ENCODE measurements at regions not wholly inside any gene's neighbourhood (a gene's known extent, or its start where the extent isn't known, plus 50 kb on each side); places are given as distances from the start of the nearest gene placed in this dataset.

- no peaks in the 10 kb centered on the region for H3K79me1 ChIP-seq (ENCODE audit: low read depth in 1 of 2, low read length in 2 of 2)
- in situ Hi-C loops (cut with MboI; ENCODE audit: low sequenced_read_pairs): no loop called here
- H2AK9ac ChIP-seq (replicated peaks; ENCODE audit: low read depth, low read length, poor library complexity): no peak overlapping the region
- ATAC-seq (ENCODE audit: low read depth) (no peak), DNase-seq (no peak)
- dilution Hi-C loops (cut with HindIII; ENCODE audit: low sequenced_read_pairs, unreplicated experiment): no loop called here
- H2AFZ ChIP-seq (replicated peaks; ENCODE audit: low read length, poor library complexity): no peak overlapping the region
- H2BK15ac ChIP-seq (ENCODE audit: low read depth, low read length): no peak overlapping the region
- no peak overlapping the region for H4K91ac ChIP-seq (ENCODE audit: insufficient read depth, low read depth, low read length)
- H4K8ac ChIP-seq (ENCODE audit: low read depth in 2 of 2, low read length in 2 of 2): no peak overlapping the region
- H3K56ac ChIP-seq (ENCODE audit: extremely low read depth, insufficient read depth, low read length): no peak overlapping the region
- no peak overlapping the region for H3K27ac ChIP-seq (ENCODE audit: insufficient read depth, low read length)
- POLR2A ChIA-PET (ENCODE audit: unreplicated experiment): no interaction called here
- no peak overlapping the region for H3K18ac ChIP-seq (ENCODE audit: low read depth, low read length)
- H3K4me1 ChIP-seq (ENCODE audit: control insufficient read depth, insufficient read depth, low read length): no peaks in the 10 kb centered on the region
- H3K4me3 ChIP-seq (ENCODE audit: insufficient read depth, low read depth, low read length): no peak overlapping the region
- H3K4me2 ChIP-seq (ENCODE audit: low read depth, low read length): no peak overlapping the region
- H3K9me1 ChIP-seq (ENCODE audit: insufficient read depth, low read length): no peaks in the 10 kb centered on the region
- H3K4ac ChIP-seq (ENCODE audit: low read depth, low read length): no peak overlapping the region
- H2BK120ac ChIP-seq (ENCODE audit: low read depth, low read length): no peak overlapping the region
- intact Hi-C loops (cut with micrococcal nuclease): no loop called here
- H3K23ac ChIP-seq (ENCODE audit: low read depth, low read length): no peak overlapping the region
- H3K9me3 ChIP-seq (ENCODE audit: control insufficient read depth, insufficient read depth, low read length): peaks cover 4% of the 10 kb centered on the region
- H3K36me3 ChIP-seq (ENCODE audit: control insufficient read depth, insufficient read depth, low read length): no peaks in the 10 kb centered on the region
- no peak overlapping the region for H2BK20ac ChIP-seq (ENCODE audit: low read depth, low read length)
- no peak overlapping the region for H4K5ac ChIP-seq (ENCODE audit: low read depth, low read length)
- no peaks in the 10 kb centered on the region for H4K20me1 ChIP-seq (ENCODE audit: insufficient read depth, low read length)
- WGBS, 2 experiments (ENCODE audit: extremely low coverage in 2 of 2, insufficient read length in 1 of 2): no CpG with 5 or more reads among the region's 3 CpGs
- H2AK5ac ChIP-seq (ENCODE audit: low read depth, low read length): no peak overlapping the region
- TF ChIP-seq CHD1 (IDR thresholded peaks at IDR 0.05; ENCODE audit: low read depth, low read length): no peak
- TF ChIP-seq NFE2L2 (IDR thresholded peaks at IDR 0.05; ENCODE audit: low read depth, low read length): no peak
- no peak for TF ChIP-seq CEBPB (IDR thresholded peaks at IDR 0.05; ENCODE audit: low read depth, low read length)
- no peak for TF ChIP-seq POLR2A (IDR thresholded peaks at IDR 0.05; ENCODE audit: low read depth, low read length)
- no peak for TF ChIP-seq MAZ (IDR thresholded peaks at IDR 0.05; ENCODE audit: borderline replicate concordance, low read depth, low read length)
- BruUV-seq (replicated peaks): no TSS peak
- H3K27me3 ChIP-seq (ENCODE audit: control insufficient read depth, insufficient read depth, low read length): no peaks in the 10 kb centered on the region
- no peak overlapping the region for H2BK5ac ChIP-seq (ENCODE audit: low read depth, low read length, poor library complexity, severe bottlenecking)
- no peak overlapping the region for H3K9ac ChIP-seq (ENCODE audit: low read depth, low read length)
- CTCF ChIA-PET: no interaction called here
- H3K14ac ChIP-seq (replicated peaks; ENCODE audit: low read depth, low read length): no peak overlapping the region
Measured at GRCh38 chr10:20726381-20726780, 170.7 kb downstream of the NEBL start.

Data from IMR-90 (cell line).